ENCODE measurements at regions not wholly inside any gene's neighbourhood (a gene's known extent, or its start where the extent isn't known, plus 50 kb on each side); places are given as distances from the start of the nearest gene placed in this dataset.

DNA sequence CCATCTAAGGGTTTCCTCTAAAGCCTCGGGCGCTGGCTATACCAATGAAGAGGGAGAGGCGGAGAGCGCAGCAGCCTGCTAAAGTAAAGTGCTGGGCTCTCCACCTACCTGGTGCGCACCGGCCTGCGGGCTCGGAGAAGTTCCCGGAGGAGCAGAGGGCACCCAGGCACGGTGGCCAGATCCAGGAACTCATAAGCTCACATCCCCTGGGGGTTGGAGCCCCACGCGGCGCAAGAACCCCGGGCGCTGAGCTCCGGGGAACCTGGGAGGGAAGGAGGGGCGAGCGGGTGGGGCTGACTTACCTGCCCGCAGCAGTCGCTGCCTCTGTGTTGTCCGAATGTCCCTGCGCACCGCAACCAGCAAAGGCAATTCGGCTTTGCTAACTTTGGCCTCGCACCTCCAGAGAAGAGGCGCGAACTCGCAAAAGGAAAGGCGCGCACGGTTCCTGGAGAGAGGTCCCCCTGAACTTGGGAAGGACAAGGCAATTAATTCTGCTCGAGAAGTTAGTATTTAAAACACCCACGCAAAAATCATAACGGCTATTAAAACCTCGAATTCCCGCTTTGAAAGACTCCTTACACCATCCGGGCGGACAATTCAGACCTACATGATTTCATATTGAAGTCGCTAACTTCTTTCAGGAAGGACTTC is 127.6 kb upstream of the C11orf58 start:
- Histone ChIP-seq H3K4me1 (replicated peaks; ENCODE audit: insufficient read depth) (no peaks in the 10 kb centered on the region), H3K79me2 (ENCODE audit: low read depth) (no peaks in the 10 kb centered on the region), H3K9me2 (ENCODE audit: insufficient read depth) (no peaks in the 10 kb centered on the region), H2AFZ (no peak overlapping the region), H4K20me1 (ENCODE audit: insufficient read depth) (no peaks in the 10 kb centered on the region), H3K27ac (no peak overlapping the region), H3K27me3 (ENCODE audit: insufficient read depth, low read depth) (no peaks in the 10 kb centered on the region), H3K9me3 (ENCODE audit: insufficient read depth, low read depth) (no peaks in the 10 kb centered on the region), H3F3A (ENCODE audit: insufficient read depth, low read depth) (peaks cover 9% of the 10 kb centered on the region; the same call in 1 of the 2 replicates), H3K4me2 (no peak overlapping the region), H3K4me3 (no peak overlapping the region), H3K36me3 (ENCODE audit: low read depth) (no peaks in the 10 kb centered on the region)
- ChIA-PET CTCF (no interaction called here), POLR2A (ENCODE audit: unreplicated experiment) (no interaction called here)
- DNase-seq: no peak
- no TSS peak for BruUV-seq (replicated peaks)
- TF ChIP-seq, protein P1, sequence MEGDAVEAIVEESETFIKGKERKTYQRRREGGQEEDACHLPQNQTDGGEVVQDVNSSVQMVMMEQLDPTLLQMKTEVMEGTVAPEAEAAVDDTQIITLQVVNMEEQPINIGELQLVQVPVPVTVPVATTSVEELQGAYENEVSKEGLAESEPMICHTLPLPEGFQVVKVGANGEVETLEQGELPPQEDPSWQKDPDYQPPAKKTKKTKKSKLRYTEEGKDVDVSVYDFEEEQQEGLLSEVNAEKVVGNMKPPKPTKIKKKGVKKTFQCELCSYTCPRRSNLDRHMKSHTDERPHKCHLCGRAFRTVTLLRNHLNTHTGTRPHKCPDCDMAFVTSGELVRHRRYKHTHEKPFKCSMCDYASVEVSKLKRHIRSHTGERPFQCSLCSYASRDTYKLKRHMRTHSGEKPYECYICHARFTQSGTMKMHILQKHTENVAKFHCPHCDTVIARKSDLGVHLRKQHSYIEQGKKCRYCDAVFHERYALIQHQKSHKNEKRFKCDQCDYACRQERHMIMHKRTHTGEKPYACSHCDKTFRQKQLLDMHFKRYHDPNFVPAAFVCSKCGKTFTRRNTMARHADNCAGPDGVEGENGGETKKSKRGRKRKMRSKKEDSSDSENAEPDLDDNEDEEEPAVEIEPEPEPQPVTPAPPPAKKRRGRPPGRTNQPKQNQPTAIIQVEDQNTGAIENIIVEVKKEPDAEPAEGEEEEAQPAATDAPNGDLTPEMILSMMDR (conservative IDR thresholded peaks at IDR 0.05): no peak
- TF ChIP-seq EZH2 (IDR thresholded peaks at IDR 0.05; ENCODE audit: low read depth): no peak
- intact Hi-C loops (cut with micrococcal nuclease; ENCODE audit: unreplicated experiment): loop anchor here (5.0 kb wide), 1 partner anchor 1509 kb away; no protein-coding TSS in a partner anchor

GRCh38 chr11:16610213-16610737 is 128.2 kb upstream of the C11orf58 start:
- Histone ChIP-seq H3K4me1 (replicated peaks; ENCODE audit: insufficient read depth) (no peaks in the 10 kb centered on the region), H3K9me2 (ENCODE audit: insufficient read depth) (no peaks in the 10 kb centered on the region), H3K4me3 (no peak overlapping the region), H2AFZ (no peak overlapping the region), H4K20me1 (ENCODE audit: insufficient read depth) (no peaks in the 10 kb centered on the region), H3K9me3 (ENCODE audit: insufficient read depth, low read depth) (no peaks in the 10 kb centered on the region), H3K27ac (no peak overlapping the region), H3K27me3 (ENCODE audit: insufficient read depth, low read depth) (no peaks in the 10 kb centered on the region), H3K36me3 (ENCODE audit: low read depth) (no peaks in the 10 kb centered on the region), H3K79me2 (ENCODE audit: low read depth) (no peaks in the 10 kb centered on the region), H3K4me2 (no peak overlapping the region), H3F3A (ENCODE audit: insufficient read depth, low read depth) (peaks cover 14% of the 10 kb centered on the region; the same call in 1 of the 2 replicates)
- ChIA-PET POLR2A (ENCODE audit: unreplicated experiment) (no interaction called here), CTCF (no interaction called here)
- intact Hi-C loops (cut with micrococcal nuclease; ENCODE audit: unreplicated experiment): loop anchor here (5.0 kb wide), 1 partner anchor 1508 kb away; no protein-coding TSS in a partner anchor
- no peak for TF ChIP-seq EZH2 (IDR thresholded peaks at IDR 0.05; ENCODE audit: low read depth)
- TF ChIP-seq, protein P1 (conservative IDR thresholded peaks at IDR 0.05): no peak
- DNase-seq: no peak
- BruUV-seq (replicated peaks): no TSS peak

DNA sequence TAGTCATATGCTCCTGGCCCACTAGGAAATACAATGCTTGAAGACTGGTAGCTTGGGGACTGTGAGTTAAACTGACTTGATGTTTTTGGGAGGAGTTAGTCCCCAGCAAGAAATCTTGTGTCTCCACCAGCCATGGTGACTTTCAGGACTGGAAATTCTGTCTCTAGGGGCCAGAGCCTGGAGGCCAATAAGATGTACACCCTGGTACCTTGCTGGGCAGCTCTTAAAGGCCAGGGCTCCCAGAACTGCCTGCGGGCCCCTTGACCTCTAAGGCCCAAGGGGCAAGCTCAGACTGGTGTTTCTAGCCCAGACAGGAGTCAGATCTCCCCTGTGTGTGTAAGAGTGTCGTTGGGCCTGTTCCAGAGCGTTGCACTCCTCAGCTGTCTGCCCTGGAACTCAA is 128.7 kb upstream of the C11orf58 start:
- Histone ChIP-seq H2AFZ (no peak overlapping the region), H3K4me1 (replicated peaks; ENCODE audit: insufficient read depth) (no peaks in the 10 kb centered on the region), H4K20me1 (ENCODE audit: insufficient read depth) (no peaks in the 10 kb centered on the region), H3K4me3 (no peak overlapping the region), H3F3A (ENCODE audit: insufficient read depth, low read depth) (peaks cover 14% of the 10 kb centered on the region; the same call in 1 of the 2 replicates), H3K27me3 (ENCODE audit: insufficient read depth, low read depth) (no peaks in the 10 kb centered on the region), H3K4me2 (no peak overlapping the region), H3K36me3 (ENCODE audit: low read depth) (no peaks in the 10 kb centered on the region), H3K27ac (no peak overlapping the region), H3K79me2 (ENCODE audit: low read depth) (no peaks in the 10 kb centered on the region), H3K9me2 (ENCODE audit: insufficient read depth) (no peaks in the 10 kb centered on the region), H3K9me3 (ENCODE audit: insufficient read depth, low read depth) (no peaks in the 10 kb centered on the region)
- CTCF ChIA-PET: no interaction called here
- intact Hi-C loops (cut with micrococcal nuclease; ENCODE audit: unreplicated experiment): loop anchor here (5.0 to 10.0 kb wide), 6 partner anchors 457 to 1507 kb away; no protein-coding TSS in a partner anchor
- POLR2A ChIA-PET (ENCODE audit: unreplicated experiment): no interaction called here
- no peak for DNase-seq
- TF ChIP-seq, protein P1 (conservative IDR thresholded peaks at IDR 0.05): no peak
- TF ChIP-seq EZH2 (IDR thresholded peaks at IDR 0.05; ENCODE audit: low read depth): no peak
- BruUV-seq (replicated peaks): no TSS peak
